ENCODE measurements at regions not wholly inside any gene's neighbourhood (a gene's known extent, or its start where the extent isn't known, plus 50 kb on each side); places are given as distances from the start of the nearest gene placed in this dataset.

DNA sequence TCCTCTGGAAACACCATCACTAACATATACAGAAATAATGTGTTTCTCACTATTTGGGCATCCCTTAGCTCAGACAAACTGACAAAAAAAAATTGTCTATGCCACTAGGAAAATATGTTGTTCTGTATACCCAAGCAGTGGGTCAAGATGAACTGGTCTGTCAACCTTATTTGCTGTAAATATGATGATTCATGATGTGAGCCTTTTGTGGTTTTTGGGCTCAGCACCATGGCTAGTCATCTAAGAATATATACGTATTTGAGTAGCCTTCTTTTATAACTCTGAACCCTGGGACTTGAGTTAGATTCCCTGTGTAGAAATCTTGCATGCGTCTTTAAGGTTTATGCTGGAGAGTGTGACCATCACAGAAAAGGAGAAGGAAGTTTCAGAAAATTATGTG lies 841.6 kb downstream of the CDY2B start:
- no peaks in the 10 kb centered on the region for H3K36me3 ChIP-seq (ENCODE audit: insufficient read depth, low read length)
- no peaks in the 10 kb centered on the region for H4K20me1 ChIP-seq (ENCODE audit: insufficient read depth, low read length)
- no peak overlapping the region for H3K27ac ChIP-seq (ENCODE audit: low read depth, low read length, poor library complexity, severe bottlenecking)
- no peaks in the 10 kb centered on the region for H3K79me2 ChIP-seq (ENCODE audit: insufficient read depth, low read length)
- H3K4me2 ChIP-seq (ENCODE audit: low read length): no peak overlapping the region
- H3K4me3 ChIP-seq (ENCODE audit: low read depth, low read length, poor library complexity, severe bottlenecking): no peak overlapping the region
- no peaks in the 10 kb centered on the region for H3F3A ChIP-seq (ENCODE audit: insufficient read depth, low read length)
- no peaks in the 10 kb centered on the region for H3K27me3 ChIP-seq (ENCODE audit: insufficient read depth, low read length)
- no peaks in the 10 kb centered on the region for H3K9me2 ChIP-seq (ENCODE audit: low read depth, low read length)
- H3K9ac ChIP-seq (ENCODE audit: low read length): no peak overlapping the region
- H3K9me3 ChIP-seq (ENCODE audit: low read length): no peaks in the 10 kb centered on the region
- H3K4me1 ChIP-seq (ENCODE audit: insufficient read depth, low read length, severe bottlenecking): no peaks in the 10 kb centered on the region
- TF ChIP-seq, protein P1, sequence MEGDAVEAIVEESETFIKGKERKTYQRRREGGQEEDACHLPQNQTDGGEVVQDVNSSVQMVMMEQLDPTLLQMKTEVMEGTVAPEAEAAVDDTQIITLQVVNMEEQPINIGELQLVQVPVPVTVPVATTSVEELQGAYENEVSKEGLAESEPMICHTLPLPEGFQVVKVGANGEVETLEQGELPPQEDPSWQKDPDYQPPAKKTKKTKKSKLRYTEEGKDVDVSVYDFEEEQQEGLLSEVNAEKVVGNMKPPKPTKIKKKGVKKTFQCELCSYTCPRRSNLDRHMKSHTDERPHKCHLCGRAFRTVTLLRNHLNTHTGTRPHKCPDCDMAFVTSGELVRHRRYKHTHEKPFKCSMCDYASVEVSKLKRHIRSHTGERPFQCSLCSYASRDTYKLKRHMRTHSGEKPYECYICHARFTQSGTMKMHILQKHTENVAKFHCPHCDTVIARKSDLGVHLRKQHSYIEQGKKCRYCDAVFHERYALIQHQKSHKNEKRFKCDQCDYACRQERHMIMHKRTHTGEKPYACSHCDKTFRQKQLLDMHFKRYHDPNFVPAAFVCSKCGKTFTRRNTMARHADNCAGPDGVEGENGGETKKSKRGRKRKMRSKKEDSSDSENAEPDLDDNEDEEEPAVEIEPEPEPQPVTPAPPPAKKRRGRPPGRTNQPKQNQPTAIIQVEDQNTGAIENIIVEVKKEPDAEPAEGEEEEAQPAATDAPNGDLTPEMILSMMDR (IDR thresholded peaks at IDR 0.05; ENCODE audit: low read length): no peak
- TF ChIP-seq EZH2 (IDR thresholded peaks at IDR 0.05; ENCODE audit: borderline replicate concordance, low read length): no peak
- no peak overlapping the region for H2AFZ ChIP-seq (ENCODE audit: low read length)

DNA sequence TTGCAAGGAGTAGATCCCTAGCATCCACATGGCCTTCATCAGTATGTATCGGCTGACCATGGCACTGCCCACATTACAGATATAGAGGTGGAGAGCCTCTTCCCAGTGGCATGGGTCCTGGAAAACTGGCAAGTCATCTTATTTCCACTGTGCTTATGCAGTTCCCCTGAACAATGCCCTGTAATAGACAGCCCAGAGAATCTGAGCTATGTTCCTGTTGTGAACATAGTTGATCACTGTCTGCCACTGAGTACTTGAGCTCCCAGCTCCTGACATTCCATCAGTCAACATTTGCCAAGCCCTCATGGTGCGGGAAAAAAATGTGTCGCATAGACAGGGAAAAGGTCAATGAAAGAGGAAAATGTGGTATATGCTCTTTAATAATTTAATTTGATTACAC lies 861.9 kb downstream of the CDY2B start:
- Histone ChIP-seq H2AFZ (ENCODE audit: low read length) (no peak overlapping the region), H3K9me3 (ENCODE audit: low read length) (no peaks in the 10 kb centered on the region), H3K27me3 (ENCODE audit: insufficient read depth, low read length) (no peaks in the 10 kb centered on the region), H4K20me1 (ENCODE audit: insufficient read depth, low read length) (no peaks in the 10 kb centered on the region), H3K36me3 (ENCODE audit: insufficient read depth, low read length) (no peaks in the 10 kb centered on the region), H3F3A (ENCODE audit: insufficient read depth, low read length) (no peaks in the 10 kb centered on the region), H3K27ac (ENCODE audit: low read depth, low read length, poor library complexity, severe bottlenecking) (no peak overlapping the region), H3K4me3 (ENCODE audit: low read depth, low read length, poor library complexity, severe bottlenecking) (no peak overlapping the region), H3K9me2 (ENCODE audit: low read depth, low read length) (no peaks in the 10 kb centered on the region), H3K79me2 (ENCODE audit: insufficient read depth, low read length) (no peaks in the 10 kb centered on the region), H3K4me1 (ENCODE audit: insufficient read depth, low read length, severe bottlenecking) (no peaks in the 10 kb centered on the region), H3K9ac (ENCODE audit: low read length) (no peak overlapping the region), H3K4me2 (ENCODE audit: low read length) (no peak overlapping the region)
- no peak for TF ChIP-seq EZH2 (IDR thresholded peaks at IDR 0.05; ENCODE audit: borderline replicate concordance, low read length)
- TF ChIP-seq, protein P1 (IDR thresholded peaks at IDR 0.05; ENCODE audit: low read length): no peak

GRCh38 chrY:16993551-16993950 lies 886.5 kb downstream of the CDY2B start:
- Histone ChIP-seq H3K4me2 (ENCODE audit: low read length) (no peak overlapping the region), H3K27ac (ENCODE audit: low read depth, low read length, poor library complexity, severe bottlenecking) (no peak overlapping the region), H3K36me3 (ENCODE audit: insufficient read depth, low read length) (no peaks in the 10 kb centered on the region), H3F3A (ENCODE audit: insufficient read depth, low read length) (no peaks in the 10 kb centered on the region), H4K20me1 (ENCODE audit: insufficient read depth, low read length) (no peaks in the 10 kb centered on the region), H3K27me3 (ENCODE audit: insufficient read depth, low read length) (no peaks in the 10 kb centered on the region), H3K9me2 (ENCODE audit: low read depth, low read length) (no peaks in the 10 kb centered on the region), H2AFZ (ENCODE audit: low read length) (no peak overlapping the region), H3K79me2 (ENCODE audit: insufficient read depth, low read length) (no peaks in the 10 kb centered on the region), H3K4me3 (ENCODE audit: low read depth, low read length, poor library complexity, severe bottlenecking) (no peak overlapping the region), H3K9me3 (ENCODE audit: low read length) (no peaks in the 10 kb centered on the region), H3K4me1 (ENCODE audit: insufficient read depth, low read length, severe bottlenecking) (no peaks in the 10 kb centered on the region), H3K9ac (ENCODE audit: low read length) (no peak overlapping the region)
- TF ChIP-seq, protein P1 (IDR thresholded peaks at IDR 0.05; ENCODE audit: low read length): no peak
- no peak for TF ChIP-seq EZH2 (IDR thresholded peaks at IDR 0.05; ENCODE audit: borderline replicate concordance, low read length)
